Neural crest cell (in vitro differentiated cells): ENCODE measurements at regions not wholly inside any gene's neighbourhood (a gene's known extent, or its start where the extent isn't known, plus 50 kb on each side); places are given as distances from the start of the nearest gene placed in this dataset.

Source experiments
- DNase-seq: peaks from one replicate; pipeline ENCODE4 v3.0.0; 2021; ENCODE audit warnings: low read depth, mixed read lengths, low spot score
- H3K27ac Mint-ChIP-seq: one replicate; pipeline ENCODE4 v1.8.0; 2021; ENCODE audit warnings: mild to moderate bottlenecking, mixed read lengths; ENCODE audit not compliant: unreplicated experiment
- H3K27me3 Mint-ChIP-seq: 2 replicates; pipeline ENCODE4 v1.8.0; 2021; ENCODE audit warnings: low read depth, mild to moderate bottlenecking, mixed read lengths
- H3K36me3 Mint-ChIP-seq: 2 replicates; pipeline ENCODE4 v1.8.0; 2021; ENCODE audit warnings: low read depth, mild to moderate bottlenecking, mixed read lengths
- H3K4me1 Mint-ChIP-seq: 2 replicates; pipeline ENCODE4 v1.8.0; 2021; ENCODE audit warnings: mixed read lengths
- H3K4me3 Mint-ChIP-seq: one replicate; pipeline ENCODE4 v1.8.0; 2021; ENCODE audit warnings: mild to moderate bottlenecking, mixed read lengths
- H3K9me3 Mint-ChIP-seq: 2 replicates; pipeline ENCODE4 v1.8.0; 2021; ENCODE audit warnings: mixed read lengths
- TF ChIP-seq, protein P1 (sequence below): fragments of 200-600 bp; sonication (generic); conservative IDR thresholded peaks from 2 replicates; pipeline ENCODE4 v1.5.0; 2021; ENCODE audit warnings: antibody characterized with exemption, mild to moderate bottlenecking

DNA sequence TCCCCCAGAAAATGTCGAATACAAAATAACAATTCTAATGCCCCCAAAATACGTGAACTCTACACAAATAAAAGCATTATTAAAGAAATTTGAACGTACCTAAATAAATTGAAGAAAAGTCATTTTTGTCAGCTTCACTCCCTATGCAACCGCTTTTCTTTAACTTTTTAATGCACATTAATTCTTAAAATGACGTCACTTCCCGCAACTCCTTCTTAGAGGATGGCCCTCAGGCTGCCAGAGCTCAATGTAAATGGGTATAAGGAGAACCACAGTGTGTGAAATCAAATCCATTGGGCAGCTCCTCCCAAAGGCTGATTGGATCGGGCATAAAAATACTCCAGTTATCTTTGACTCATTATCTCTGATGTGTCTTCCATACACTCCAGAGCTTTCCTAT, 736.9 kb downstream of the GBE1 start:
- H3K9me3 Mint-ChIP-seq = peaks cover 3% of the 10 kb centered on the region
- no peak overlapping the region for H3K4me3 Mint-ChIP-seq
- H3K36me3 Mint-ChIP-seq = no peaks in the 10 kb centered on the region
- H3K27me3 Mint-ChIP-seq = no peaks in the 10 kb centered on the region
- no peak for DNase-seq
- H3K27ac Mint-ChIP-seq = no peak overlapping the region
- no peaks in the 10 kb centered on the region for H3K4me1 Mint-ChIP-seq
- TF ChIP-seq, protein P1, sequence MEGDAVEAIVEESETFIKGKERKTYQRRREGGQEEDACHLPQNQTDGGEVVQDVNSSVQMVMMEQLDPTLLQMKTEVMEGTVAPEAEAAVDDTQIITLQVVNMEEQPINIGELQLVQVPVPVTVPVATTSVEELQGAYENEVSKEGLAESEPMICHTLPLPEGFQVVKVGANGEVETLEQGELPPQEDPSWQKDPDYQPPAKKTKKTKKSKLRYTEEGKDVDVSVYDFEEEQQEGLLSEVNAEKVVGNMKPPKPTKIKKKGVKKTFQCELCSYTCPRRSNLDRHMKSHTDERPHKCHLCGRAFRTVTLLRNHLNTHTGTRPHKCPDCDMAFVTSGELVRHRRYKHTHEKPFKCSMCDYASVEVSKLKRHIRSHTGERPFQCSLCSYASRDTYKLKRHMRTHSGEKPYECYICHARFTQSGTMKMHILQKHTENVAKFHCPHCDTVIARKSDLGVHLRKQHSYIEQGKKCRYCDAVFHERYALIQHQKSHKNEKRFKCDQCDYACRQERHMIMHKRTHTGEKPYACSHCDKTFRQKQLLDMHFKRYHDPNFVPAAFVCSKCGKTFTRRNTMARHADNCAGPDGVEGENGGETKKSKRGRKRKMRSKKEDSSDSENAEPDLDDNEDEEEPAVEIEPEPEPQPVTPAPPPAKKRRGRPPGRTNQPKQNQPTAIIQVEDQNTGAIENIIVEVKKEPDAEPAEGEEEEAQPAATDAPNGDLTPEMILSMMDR = no peak

DNA sequence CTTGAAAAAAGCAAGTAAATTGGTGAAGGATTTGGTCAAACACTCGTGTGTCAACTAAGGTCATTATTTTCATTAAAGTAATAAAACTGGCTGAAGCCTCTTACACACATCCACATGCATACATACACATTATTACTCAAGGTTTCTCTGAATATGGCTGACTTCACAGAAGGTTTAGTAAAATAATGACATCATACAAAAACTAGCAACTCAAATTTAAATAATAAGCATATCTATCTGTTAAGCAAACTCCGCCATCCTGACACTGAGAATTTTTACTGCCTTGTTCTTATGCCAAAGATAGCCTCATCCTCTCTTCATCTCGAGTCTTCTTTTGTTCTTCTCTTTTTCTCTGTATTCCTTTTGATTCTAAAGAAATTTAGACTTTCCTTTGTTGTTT, 739.1 kb downstream of the GBE1 start:
- H3K27ac Mint-ChIP-seq = no peak overlapping the region
- no peaks in the 10 kb centered on the region for H3K4me1 Mint-ChIP-seq
- no peaks in the 10 kb centered on the region for H3K27me3 Mint-ChIP-seq
- TF ChIP-seq, protein P1 = no peak
- H3K4me3 Mint-ChIP-seq = no peak overlapping the region
- H3K36me3 Mint-ChIP-seq = no peaks in the 10 kb centered on the region
- peaks cover 6% of the 10 kb centered on the region for H3K9me3 Mint-ChIP-seq
- DNase-seq = no peak

DNA sequence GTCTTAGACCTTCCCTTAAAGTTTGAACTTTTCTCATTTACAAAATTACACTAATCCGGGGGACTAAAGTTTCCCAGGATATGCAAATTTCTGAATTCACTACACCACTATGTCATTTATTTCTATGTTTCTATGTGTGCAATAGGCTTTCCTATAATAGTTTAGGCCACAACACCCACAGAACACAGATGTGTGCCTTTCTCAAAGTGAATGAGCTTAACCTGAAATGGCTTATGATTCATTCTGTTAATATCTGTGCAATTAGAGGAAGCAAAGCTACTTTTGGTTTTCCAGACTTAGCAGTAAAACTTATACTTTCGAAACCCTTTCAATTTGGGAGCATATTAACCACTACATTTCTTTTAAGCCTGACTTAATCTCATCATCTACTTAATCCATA, 748.1 kb downstream of the GBE1 start:
- TF ChIP-seq, protein P1 = no peak
- H3K4me1 Mint-ChIP-seq = no peaks in the 10 kb centered on the region
- H3K36me3 Mint-ChIP-seq = no peaks in the 10 kb centered on the region
- peaks cover 7% of the 10 kb centered on the region for H3K9me3 Mint-ChIP-seq
- no peak for DNase-seq
- H3K27ac Mint-ChIP-seq = no peak overlapping the region
- H3K4me3 Mint-ChIP-seq = no peak overlapping the region
- H3K27me3 Mint-ChIP-seq = no peaks in the 10 kb centered on the region

DNA sequence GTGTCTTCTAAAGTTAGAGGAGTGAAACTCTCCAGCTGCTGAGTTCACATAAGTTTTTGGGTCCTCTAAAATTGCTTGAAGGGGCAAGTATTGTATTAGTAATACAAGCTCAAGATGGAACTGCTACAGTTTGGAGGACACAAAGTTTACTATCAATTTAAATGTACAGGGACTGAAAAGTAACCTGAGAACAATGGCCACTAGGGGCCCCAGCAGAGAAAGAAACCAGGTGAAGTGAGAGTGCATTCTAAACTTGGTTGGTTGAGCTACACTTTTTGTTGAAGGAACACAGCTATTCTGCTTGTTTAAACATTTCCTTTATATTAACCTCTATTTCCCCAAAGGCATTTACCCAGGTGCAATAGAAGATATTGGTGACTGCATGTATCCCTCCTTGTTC, 755.5 kb downstream of the GBE1 start:
- TF ChIP-seq, protein P1 = peak; percentile 41
- no peaks in the 10 kb centered on the region for H3K9me3 Mint-ChIP-seq
- H3K36me3 Mint-ChIP-seq = no peaks in the 10 kb centered on the region
- no peak overlapping the region for H3K27ac Mint-ChIP-seq
- no peak for DNase-seq
- no peak overlapping the region for H3K4me3 Mint-ChIP-seq
- no peaks in the 10 kb centered on the region for H3K4me1 Mint-ChIP-seq
- no peaks in the 10 kb centered on the region for H3K27me3 Mint-ChIP-seq

DNA sequence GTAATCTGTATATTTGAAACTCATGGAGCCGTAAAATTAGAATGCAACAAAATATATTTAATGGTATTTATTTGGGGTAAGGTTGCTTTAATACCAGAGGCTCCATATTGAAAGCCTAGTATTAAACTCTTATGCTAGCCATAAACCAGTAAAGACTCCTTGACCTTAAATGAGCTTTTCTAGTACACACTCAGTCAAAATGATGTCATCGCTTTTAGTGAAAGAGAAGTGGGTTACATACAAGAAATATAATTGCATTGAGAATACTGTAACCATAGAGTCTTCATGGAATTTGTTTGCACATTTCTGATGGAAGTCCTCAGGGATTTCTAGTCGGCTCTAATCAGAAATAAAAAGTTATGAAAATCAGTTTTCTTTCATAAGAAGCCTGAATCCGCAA, 757.6 kb downstream of the GBE1 start:
- no peaks in the 10 kb centered on the region for H3K27me3 Mint-ChIP-seq
- H3K36me3 Mint-ChIP-seq = no peaks in the 10 kb centered on the region
- TF ChIP-seq, protein P1 = no peak
- H3K4me3 Mint-ChIP-seq = no peak overlapping the region
- no peak overlapping the region for H3K27ac Mint-ChIP-seq
- no peaks in the 10 kb centered on the region for H3K4me1 Mint-ChIP-seq
- DNase-seq = no peak
- no peaks in the 10 kb centered on the region for H3K9me3 Mint-ChIP-seq
